NT2/D1 (cell line): ENCODE measurements at regions not wholly inside any gene's neighbourhood (a gene's known extent, or its start where the extent isn't known, plus 50 kb on each side); places are given as distances from the start of the nearest gene placed in this dataset.

Experiments
- YY1 ChIP-seq: IDR thresholded peaks from 2 replicates; pipeline ENCODE4 v1.6.1; 2011; ENCODE audit not compliant: insufficient read length, insufficient read depth
- ZNF274 ChIP-seq: IDR thresholded peaks from 2 replicates; pipeline ENCODE4 v1.6.1; 2011; ENCODE audit warnings: mild to moderate bottlenecking, low read depth, low read length

GRCh38 chr14:66254038-66254437 lies 232.1 kb upstream of the CCDC196 start:
- TF ChIP-seq ZNF274 = no peak
- TF ChIP-seq YY1 = no peak
